ENCODE measurements at regions not wholly inside any gene's neighbourhood (a gene's known extent, or its start where the extent isn't known, plus 50 kb on each side); places are given as distances from the start of the nearest gene placed in this dataset.

DNA sequence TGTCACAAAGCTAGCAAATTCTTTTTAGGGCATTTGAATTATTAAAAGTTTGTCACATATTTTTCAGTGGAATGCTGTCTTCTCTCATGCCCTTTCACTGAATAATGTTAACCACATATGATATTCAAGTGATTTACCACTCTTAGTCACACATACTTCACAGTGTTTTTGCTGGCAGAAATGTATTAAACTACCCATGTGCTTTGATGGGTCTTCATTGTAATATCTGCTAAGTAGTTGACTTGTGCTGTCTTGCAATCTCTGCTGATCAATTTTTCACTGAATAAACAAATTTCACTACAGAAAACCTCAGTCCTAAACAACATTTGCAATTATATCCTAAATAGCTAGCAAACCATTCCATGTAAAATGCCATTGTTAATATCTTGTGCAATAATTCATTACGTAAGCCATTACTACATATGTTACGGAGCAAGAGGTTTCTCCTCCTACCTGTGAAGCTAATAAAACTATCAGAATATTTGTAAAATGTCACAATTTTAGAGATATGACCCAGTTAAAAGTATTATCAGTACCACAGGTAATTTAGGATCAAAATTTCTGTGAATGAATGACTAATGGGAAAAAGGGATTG is 64.6 kb upstream of the LMO3 start:
- Mint-ChIP-seq H3K4me1 (peaks cover 11% of the 10 kb centered on the region), H3K27me3 (ENCODE audit: insufficient read depth) (peaks cover 3% of the 10 kb centered on the region), H3K9me3 (no peaks in the 10 kb centered on the region), H3K36me3 (ENCODE audit: low read depth) (no peaks in the 10 kb centered on the region), H3K27ac (no peak overlapping the region), H3K4me3 (no peak overlapping the region)
- Histone ChIP-seq H3K36me3 (ENCODE audit: control insufficient read depth, insufficient read depth, low read length) (no peaks in the 10 kb centered on the region), H3K4me1 (ENCODE audit: control insufficient read depth, insufficient read depth, low read length) (no peaks in the 10 kb centered on the region), H3K9ac (ENCODE audit: extremely low read depth, low read length, poor library complexity, severe bottlenecking) (no peak overlapping the region), H3K27me3 (ENCODE audit: control insufficient read depth, insufficient read depth, low read length, poor library complexity, severe bottlenecking) (peaks cover 9% of the 10 kb centered on the region), H3K27ac (ENCODE audit: low read depth, low read length) (no peak overlapping the region), H3K4me3 (ENCODE audit: low read length) (no peak overlapping the region), H3K9me3 (ENCODE audit: control insufficient read depth, low read length) (no peaks in the 10 kb centered on the region)
- no peak for DNase-seq
- 93 to 96% methylated on average over 2 of the region's 2 CpGs for WGBS, 2 experiments (ENCODE audit: insufficient coverage in 1 of 2, insufficient read length in 1 of 2)
- TF ChIP-seq, protein P1, sequence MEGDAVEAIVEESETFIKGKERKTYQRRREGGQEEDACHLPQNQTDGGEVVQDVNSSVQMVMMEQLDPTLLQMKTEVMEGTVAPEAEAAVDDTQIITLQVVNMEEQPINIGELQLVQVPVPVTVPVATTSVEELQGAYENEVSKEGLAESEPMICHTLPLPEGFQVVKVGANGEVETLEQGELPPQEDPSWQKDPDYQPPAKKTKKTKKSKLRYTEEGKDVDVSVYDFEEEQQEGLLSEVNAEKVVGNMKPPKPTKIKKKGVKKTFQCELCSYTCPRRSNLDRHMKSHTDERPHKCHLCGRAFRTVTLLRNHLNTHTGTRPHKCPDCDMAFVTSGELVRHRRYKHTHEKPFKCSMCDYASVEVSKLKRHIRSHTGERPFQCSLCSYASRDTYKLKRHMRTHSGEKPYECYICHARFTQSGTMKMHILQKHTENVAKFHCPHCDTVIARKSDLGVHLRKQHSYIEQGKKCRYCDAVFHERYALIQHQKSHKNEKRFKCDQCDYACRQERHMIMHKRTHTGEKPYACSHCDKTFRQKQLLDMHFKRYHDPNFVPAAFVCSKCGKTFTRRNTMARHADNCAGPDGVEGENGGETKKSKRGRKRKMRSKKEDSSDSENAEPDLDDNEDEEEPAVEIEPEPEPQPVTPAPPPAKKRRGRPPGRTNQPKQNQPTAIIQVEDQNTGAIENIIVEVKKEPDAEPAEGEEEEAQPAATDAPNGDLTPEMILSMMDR (conservative IDR thresholded peaks at IDR 0.05) = no peak

DNA sequence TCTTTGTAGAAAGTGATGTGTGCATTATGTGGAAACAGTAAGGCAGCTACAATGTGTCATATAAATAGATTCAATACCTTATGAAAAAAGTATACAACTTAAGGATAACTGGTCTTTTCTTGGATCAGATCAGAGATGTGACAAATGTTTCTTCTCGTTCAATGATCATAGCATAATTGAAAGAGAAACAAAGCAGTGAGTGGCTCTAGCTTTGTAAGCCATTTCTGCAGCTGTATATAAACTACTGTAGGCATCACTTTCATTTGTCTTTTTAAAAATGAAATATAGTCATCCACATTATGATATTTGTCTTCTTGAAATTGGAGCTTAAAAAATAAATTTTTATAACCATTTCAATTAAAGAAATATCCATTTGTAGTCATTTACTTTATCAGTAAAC is 63.8 kb upstream of the LMO3 start:
- H3K4me3 Mint-ChIP-seq = no peak overlapping the region
- peaks cover 11% of the 10 kb centered on the region for H3K4me1 Mint-ChIP-seq
- 93 to 100% methylated on average over 1 of the region's 1 CpG for WGBS, 2 experiments (ENCODE audit: insufficient coverage in 1 of 2, insufficient read length in 1 of 2)
- Histone ChIP-seq H3K27ac (ENCODE audit: low read depth, low read length) (no peak overlapping the region), H3K9ac (ENCODE audit: extremely low read depth, low read length, poor library complexity, severe bottlenecking) (no peak overlapping the region), H3K27me3 (ENCODE audit: control insufficient read depth, insufficient read depth, low read length, poor library complexity, severe bottlenecking) (peaks cover 9% of the 10 kb centered on the region), H3K4me3 (ENCODE audit: low read length) (no peak overlapping the region), H3K36me3 (ENCODE audit: control insufficient read depth, insufficient read depth, low read length) (no peaks in the 10 kb centered on the region), H3K4me1 (ENCODE audit: control insufficient read depth, insufficient read depth, low read length) (no peaks in the 10 kb centered on the region), H3K9me3 (ENCODE audit: control insufficient read depth, low read length) (no peaks in the 10 kb centered on the region)
- TF ChIP-seq, protein P1 (conservative IDR thresholded peaks at IDR 0.05) = no peak
- no peaks in the 10 kb centered on the region for H3K9me3 Mint-ChIP-seq
- DNase-seq = no peak
- H3K27me3 Mint-ChIP-seq (ENCODE audit: insufficient read depth) = peaks cover 3% of the 10 kb centered on the region
- no peak overlapping the region for H3K27ac Mint-ChIP-seq
- no peaks in the 10 kb centered on the region for H3K36me3 Mint-ChIP-seq (ENCODE audit: low read depth)

DNA sequence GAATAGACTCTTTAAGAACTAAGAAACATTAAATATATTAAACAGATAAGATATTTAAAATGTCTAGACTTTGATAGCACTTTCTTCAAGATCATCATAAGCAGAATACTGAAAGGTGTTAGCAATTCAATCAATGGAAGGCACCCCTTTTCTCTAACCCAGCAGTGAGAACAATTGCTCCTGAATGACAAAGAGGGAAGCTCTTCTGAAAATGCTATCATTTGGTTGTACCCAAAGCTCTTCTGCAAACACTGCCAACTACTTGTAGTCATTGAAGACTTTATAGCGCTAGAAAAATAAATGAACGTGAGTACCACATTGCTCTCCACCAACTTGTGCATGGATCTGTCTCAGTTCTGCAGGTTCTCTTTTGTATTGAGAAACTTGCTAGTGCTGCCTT is 62.2 kb upstream of the LMO3 start:
- Mint-ChIP-seq H3K27me3 (ENCODE audit: insufficient read depth) (peaks cover 3% of the 10 kb centered on the region), H3K4me3 (no peak overlapping the region), H3K9me3 (no peaks in the 10 kb centered on the region), H3K27ac (no peak overlapping the region), H3K36me3 (ENCODE audit: low read depth) (no peaks in the 10 kb centered on the region), H3K4me1 (peaks cover 11% of the 10 kb centered on the region)
- Histone ChIP-seq H3K4me3 (ENCODE audit: low read length) (no peak overlapping the region), H3K9ac (ENCODE audit: extremely low read depth, low read length, poor library complexity, severe bottlenecking) (no peak overlapping the region), H3K9me3 (ENCODE audit: control insufficient read depth, low read length) (no peaks in the 10 kb centered on the region), H3K27ac (ENCODE audit: low read depth, low read length) (no peak overlapping the region), H3K27me3 (ENCODE audit: control insufficient read depth, insufficient read depth, low read length, poor library complexity, severe bottlenecking) (peaks cover 9% of the 10 kb centered on the region), H3K4me1 (ENCODE audit: control insufficient read depth, insufficient read depth, low read length) (no peaks in the 10 kb centered on the region), H3K36me3 (ENCODE audit: control insufficient read depth, insufficient read depth, low read length) (no peaks in the 10 kb centered on the region)
- no peak for DNase-seq
- TF ChIP-seq, protein P1 (conservative IDR thresholded peaks at IDR 0.05) = no peak
- WGBS, 2 experiments (ENCODE audit: insufficient coverage in 1 of 2, insufficient read length in 1 of 2) = 61 to 72% methylated on average over 2 of the region's 2 CpGs

Measured in endodermal cell (in vitro differentiated cells).